ENCODE measurements at regions not wholly inside any gene's neighbourhood (a gene's known extent, or its start where the extent isn't known, plus 50 kb on each side); places are given as distances from the start of the nearest gene placed in this dataset.

GRCh38 chr2:57796527-57796926 is 250.1 kb upstream of the VRK2 start:
- no peak overlapping the region for H3K4me3 Mint-ChIP-seq
- H3K27ac Mint-ChIP-seq, result no peak overlapping the region
- no peaks in the 10 kb centered on the region for H3K4me1 Mint-ChIP-seq
- no peak for ATAC-seq (ENCODE audit: low read depth)
- peaks cover 16% of the 10 kb centered on the region for H3K9me3 Mint-ChIP-seq
- ChIA-PET CTCF (no interaction called here), POLR2A (no interaction called here)
- TF ChIP-seq, protein P1, sequence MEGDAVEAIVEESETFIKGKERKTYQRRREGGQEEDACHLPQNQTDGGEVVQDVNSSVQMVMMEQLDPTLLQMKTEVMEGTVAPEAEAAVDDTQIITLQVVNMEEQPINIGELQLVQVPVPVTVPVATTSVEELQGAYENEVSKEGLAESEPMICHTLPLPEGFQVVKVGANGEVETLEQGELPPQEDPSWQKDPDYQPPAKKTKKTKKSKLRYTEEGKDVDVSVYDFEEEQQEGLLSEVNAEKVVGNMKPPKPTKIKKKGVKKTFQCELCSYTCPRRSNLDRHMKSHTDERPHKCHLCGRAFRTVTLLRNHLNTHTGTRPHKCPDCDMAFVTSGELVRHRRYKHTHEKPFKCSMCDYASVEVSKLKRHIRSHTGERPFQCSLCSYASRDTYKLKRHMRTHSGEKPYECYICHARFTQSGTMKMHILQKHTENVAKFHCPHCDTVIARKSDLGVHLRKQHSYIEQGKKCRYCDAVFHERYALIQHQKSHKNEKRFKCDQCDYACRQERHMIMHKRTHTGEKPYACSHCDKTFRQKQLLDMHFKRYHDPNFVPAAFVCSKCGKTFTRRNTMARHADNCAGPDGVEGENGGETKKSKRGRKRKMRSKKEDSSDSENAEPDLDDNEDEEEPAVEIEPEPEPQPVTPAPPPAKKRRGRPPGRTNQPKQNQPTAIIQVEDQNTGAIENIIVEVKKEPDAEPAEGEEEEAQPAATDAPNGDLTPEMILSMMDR (IDR thresholded peaks at IDR 0.05), result no peak
- no peaks in the 10 kb centered on the region for H3K27me3 Mint-ChIP-seq
- no peak for DNase-seq
- intact Hi-C loops (cut with micrococcal nuclease), result no loop called here
- no peaks in the 10 kb centered on the region for H3K36me3 Mint-ChIP-seq (ENCODE audit: low read depth)

DNA sequence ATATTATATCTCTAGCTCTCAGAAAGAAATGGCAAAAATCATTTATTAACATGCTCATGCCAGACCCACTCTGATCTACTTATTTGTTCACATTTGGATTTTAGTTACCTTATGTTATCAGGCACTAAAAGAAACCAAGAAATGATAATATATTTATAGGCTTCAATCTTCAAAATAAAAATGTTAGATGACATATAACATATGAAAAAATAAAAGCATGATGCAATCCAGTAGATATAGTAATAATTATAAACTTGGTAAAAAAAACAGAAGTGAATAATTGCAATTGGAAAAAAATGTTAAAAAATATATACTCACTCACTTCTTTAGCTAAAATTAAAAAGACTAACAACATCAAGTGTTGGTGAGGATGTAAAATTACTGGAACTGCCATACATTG is 248.3 kb upstream of the VRK2 start:
- Mint-ChIP-seq H3K4me3 (no peak overlapping the region), H3K9me3 (peaks cover 12% of the 10 kb centered on the region)

GRCh38 chr2:57802243-57802642 is 244.4 kb upstream of the VRK2 start:
- no peaks in the 10 kb centered on the region for H3K36me3 Mint-ChIP-seq (ENCODE audit: low read depth)
- TF ChIP-seq, protein P1 (IDR thresholded peaks at IDR 0.05), result no peak
- no peak overlapping the region for H3K4me3 Mint-ChIP-seq
- ChIA-PET POLR2A (no interaction called here), CTCF (no interaction called here)
- H3K4me1 Mint-ChIP-seq, result no peaks in the 10 kb centered on the region
- H3K9me3 Mint-ChIP-seq, result peaks cover 12% of the 10 kb centered on the region
- ATAC-seq (ENCODE audit: low read depth) (no peak), DNase-seq (no peak)
- no peak overlapping the region for H3K27ac Mint-ChIP-seq
- H3K27me3 Mint-ChIP-seq, result no peaks in the 10 kb centered on the region
- intact Hi-C loops (cut with micrococcal nuclease), result no loop called here

More for the DNA sequence above, 248.3 kb upstream of the VRK2 start:
- H3K27me3 Mint-ChIP-seq, result no peaks in the 10 kb centered on the region
- H3K4me1 Mint-ChIP-seq, result no peaks in the 10 kb centered on the region
- ATAC-seq (ENCODE audit: low read depth), result no peak
- CTCF ChIA-PET, result no interaction called here
- TF ChIP-seq, protein P1 (IDR thresholded peaks at IDR 0.05), result no peak
- no peak overlapping the region for H3K27ac Mint-ChIP-seq
- POLR2A ChIA-PET, result no interaction called here
- no peaks in the 10 kb centered on the region for H3K36me3 Mint-ChIP-seq (ENCODE audit: low read depth)
- intact Hi-C loops (cut with micrococcal nuclease), result no loop called here
- no peak for DNase-seq

DNA sequence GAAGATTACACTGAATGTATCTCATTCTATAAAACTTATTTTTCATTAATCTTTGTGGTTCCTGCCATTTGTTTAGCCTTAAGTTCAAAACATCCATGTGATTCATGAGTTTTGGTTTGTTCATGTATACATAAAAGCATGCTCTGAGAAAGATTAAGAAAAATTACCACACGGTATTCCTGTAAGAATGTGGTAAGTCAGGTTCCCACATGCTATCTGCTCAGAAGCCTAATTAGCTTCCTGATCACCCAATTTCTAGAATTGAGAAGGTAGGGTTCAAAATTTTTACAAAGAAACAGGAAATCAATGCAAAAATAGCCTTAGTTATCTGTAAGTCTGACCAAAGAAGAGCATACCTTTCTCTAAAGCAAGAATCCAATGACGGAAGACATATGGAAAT is 241.6 kb upstream of the VRK2 start:
- no peak for DNase-seq
- intact Hi-C loops (cut with micrococcal nuclease), result no loop called here
- ChIA-PET CTCF (no interaction called here), POLR2A (no interaction called here)
- Mint-ChIP-seq H3K27ac (no peak overlapping the region), H3K36me3 (ENCODE audit: low read depth) (no peaks in the 10 kb centered on the region), H3K4me3 (no peak overlapping the region), H3K4me1 (no peaks in the 10 kb centered on the region), H3K27me3 (no peaks in the 10 kb centered on the region), H3K9me3 (no peaks in the 10 kb centered on the region)
- TF ChIP-seq, protein P1 (IDR thresholded peaks at IDR 0.05), result no peak
- no peak for ATAC-seq (ENCODE audit: low read depth)

GRCh38 chr2:57806449-57806968 is 240.1 kb upstream of the VRK2 start:
- intact Hi-C loops (cut with micrococcal nuclease), result no loop called here
- POLR2A ChIA-PET, result no interaction called here
- no peak overlapping the region for H3K4me3 Mint-ChIP-seq
- TF ChIP-seq, protein P1 (IDR thresholded peaks at IDR 0.05), result no peak
- H3K27me3 Mint-ChIP-seq, result no peaks in the 10 kb centered on the region
- CTCF ChIA-PET, result no interaction called here
- no peaks in the 10 kb centered on the region for H3K9me3 Mint-ChIP-seq
- no peaks in the 10 kb centered on the region for H3K4me1 Mint-ChIP-seq
- DNase-seq (no peak), ATAC-seq (ENCODE audit: low read depth) (no peak)
- no peak overlapping the region for H3K27ac Mint-ChIP-seq
- no peaks in the 10 kb centered on the region for H3K36me3 Mint-ChIP-seq (ENCODE audit: low read depth)

Data from activated B cell treated with CpG ODN at 0.5 μM for 24 hours (primary cell).